Uterus (tissue), 3 donors: ENCODE measurements at regions not wholly inside any gene's neighbourhood (a gene's known extent, or its start where the extent isn't known, plus 50 kb on each side); places are given as distances from the start of the nearest gene placed in this dataset.

Source experiments
- DNase-seq, 2 donors: peaks; one replicate each; pipeline ENCODE4 v3.0.0-alpha.2; 2019 to 2020
- H3K27ac ChIP-seq, 2 donors: fragments of 200-600 bp; sonication (generic); 1 replicate in 1 of 2; 2 replicates in 1 of 2; pipeline ENCODE4 v1.5.1; 2016 to 2018
- H3K27me3 ChIP-seq, 2 donors: fragments of 200-600 bp; sonication (generic); one replicate each; pipeline ENCODE4 v1.5.1; 2018 to 2019; ENCODE audit warnings: control low read depth in 1 of 2
- H3K36me3 ChIP-seq, 2 donors: fragments of 200-600 bp; sonication (generic); one replicate each; pipeline ENCODE4 v1.5.1; 2019; ENCODE audit warnings: control low read depth in 1 of 2
- H3K4me1 ChIP-seq, 2 donors: fragments of 200-600 bp; sonication (generic); one replicate each; pipeline ENCODE4 v1.5.1; 2018 to 2019; ENCODE audit warnings: control low read depth in 1 of 2
- H3K4me3 ChIP-seq, 2 donors: fragments of 200-600 bp; sonication (generic); 1 replicate in 1 of 2; 2 replicates in 1 of 2; pipeline ENCODE4 v1.5.1; 2018 to 2019; ENCODE audit warnings: mild to moderate bottlenecking in 1 of 2
- H3K9me3 ChIP-seq, 2 donors: fragments of 200-600 bp; sonication (generic); one replicate each; pipeline ENCODE4 v1.5.1; 2019; ENCODE audit warnings: control low read depth in 1 of 2
- POLR2A ChIP-seq, 2 donors: fragments of 450-650 bp; IDR thresholded peaks; one replicate each; pipeline ENCODE4 v1.6.1; 2016; ENCODE audit warnings: antibody characterized with exemption in 2 of 2, mild to moderate bottlenecking in 1 of 2, moderate library complexity in 1 of 2
- intact Hi-C: fragments of 100-400 bp; cut with DNase I; formaldehyde crosslinking; loops from one replicate; pipeline ENCODE4 v1.15.1; 2023; ENCODE audit warnings: low total_unique reads
- TF ChIP-seq, protein P1 (sequence below), 4 experiments: fragments of 200-600 bp in 2 of 4; fragments of 450-650 bp in 2 of 4; sonication (generic) in 2 of 4; IDR thresholded peaks; one replicate each; pipeline ENCODE4 v1.5.1; 2016 to 2019; ENCODE audit warnings: antibody characterized with exemption in 4 of 4, mild to moderate bottlenecking in 2 of 4, moderate library complexity in 1 of 4
- donor health status: DM: yes; HTN: yes; CAD: no.

DNA sequence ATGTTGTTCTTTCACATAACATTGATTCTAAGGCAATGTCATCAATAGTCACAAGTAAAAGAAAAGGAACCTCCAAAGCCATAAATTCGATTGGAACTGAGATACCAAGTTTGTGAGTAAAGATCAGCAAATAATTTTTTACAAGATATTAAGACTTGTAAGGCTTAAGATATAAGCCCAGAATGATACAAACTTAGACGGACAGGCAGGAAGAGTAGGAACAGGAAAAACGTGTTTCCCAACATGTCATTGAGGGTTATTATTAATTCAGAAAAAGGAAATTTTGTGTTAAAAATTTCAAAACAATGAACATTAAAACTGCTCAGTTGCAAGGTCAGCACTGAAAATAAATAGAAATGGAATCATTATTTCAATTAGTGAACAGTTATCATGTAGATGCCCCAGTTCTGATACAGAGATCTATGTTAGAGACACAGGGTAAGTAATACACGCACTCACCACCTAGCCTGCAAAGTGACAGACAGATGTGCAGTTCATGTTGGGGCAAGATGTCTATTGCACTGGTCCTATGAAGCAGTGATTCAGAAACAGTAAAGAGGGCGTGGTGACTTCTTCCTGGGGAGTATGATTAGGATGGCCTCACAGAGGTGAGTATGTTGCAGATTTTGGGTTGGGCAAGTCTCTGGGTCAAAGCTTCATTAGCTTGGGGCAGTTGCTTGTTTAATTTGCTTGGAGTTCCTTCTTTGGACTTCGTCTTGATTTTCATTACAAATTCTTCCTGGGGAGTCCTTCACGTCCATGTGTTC, 284.4 kb downstream of the SETD4 start:
- no peak for TF ChIP-seq POLR2A (IDR thresholded peaks at IDR 0.05)
- TF ChIP-seq, protein P1, sequence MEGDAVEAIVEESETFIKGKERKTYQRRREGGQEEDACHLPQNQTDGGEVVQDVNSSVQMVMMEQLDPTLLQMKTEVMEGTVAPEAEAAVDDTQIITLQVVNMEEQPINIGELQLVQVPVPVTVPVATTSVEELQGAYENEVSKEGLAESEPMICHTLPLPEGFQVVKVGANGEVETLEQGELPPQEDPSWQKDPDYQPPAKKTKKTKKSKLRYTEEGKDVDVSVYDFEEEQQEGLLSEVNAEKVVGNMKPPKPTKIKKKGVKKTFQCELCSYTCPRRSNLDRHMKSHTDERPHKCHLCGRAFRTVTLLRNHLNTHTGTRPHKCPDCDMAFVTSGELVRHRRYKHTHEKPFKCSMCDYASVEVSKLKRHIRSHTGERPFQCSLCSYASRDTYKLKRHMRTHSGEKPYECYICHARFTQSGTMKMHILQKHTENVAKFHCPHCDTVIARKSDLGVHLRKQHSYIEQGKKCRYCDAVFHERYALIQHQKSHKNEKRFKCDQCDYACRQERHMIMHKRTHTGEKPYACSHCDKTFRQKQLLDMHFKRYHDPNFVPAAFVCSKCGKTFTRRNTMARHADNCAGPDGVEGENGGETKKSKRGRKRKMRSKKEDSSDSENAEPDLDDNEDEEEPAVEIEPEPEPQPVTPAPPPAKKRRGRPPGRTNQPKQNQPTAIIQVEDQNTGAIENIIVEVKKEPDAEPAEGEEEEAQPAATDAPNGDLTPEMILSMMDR (IDR thresholded peaks at IDR 0.05): no peak
- no peaks in the 10 kb centered on the region for H3K4me1 ChIP-seq
- H3K9me3 ChIP-seq: no peaks in the 10 kb centered on the region
- H3K27ac ChIP-seq: no peak overlapping the region
- H3K36me3 ChIP-seq: no peaks in the 10 kb centered on the region
- no peak overlapping the region for H3K4me3 ChIP-seq
- intact Hi-C loops: no loop called here
- no peaks in the 10 kb centered on the region for H3K27me3 ChIP-seq
- no peak for DNase-seq

GRCh38 chr21:35770101-35770945, 290.0 kb downstream of the SETD4 start:
- TF ChIP-seq, protein P1 (IDR thresholded peaks at IDR 0.05): no peak
- no peak for TF ChIP-seq POLR2A (IDR thresholded peaks at IDR 0.05)
- Histone ChIP-seq H3K4me3 (no peak overlapping the region), H3K9me3 (no peaks in the 10 kb centered on the region), H3K27ac (no peak overlapping the region), H3K4me1 (no peaks in the 10 kb centered on the region), H3K36me3 (no peaks in the 10 kb centered on the region), H3K27me3 (no peaks in the 10 kb centered on the region)
- no peak for DNase-seq
- intact Hi-C loops: no loop called here

DNA sequence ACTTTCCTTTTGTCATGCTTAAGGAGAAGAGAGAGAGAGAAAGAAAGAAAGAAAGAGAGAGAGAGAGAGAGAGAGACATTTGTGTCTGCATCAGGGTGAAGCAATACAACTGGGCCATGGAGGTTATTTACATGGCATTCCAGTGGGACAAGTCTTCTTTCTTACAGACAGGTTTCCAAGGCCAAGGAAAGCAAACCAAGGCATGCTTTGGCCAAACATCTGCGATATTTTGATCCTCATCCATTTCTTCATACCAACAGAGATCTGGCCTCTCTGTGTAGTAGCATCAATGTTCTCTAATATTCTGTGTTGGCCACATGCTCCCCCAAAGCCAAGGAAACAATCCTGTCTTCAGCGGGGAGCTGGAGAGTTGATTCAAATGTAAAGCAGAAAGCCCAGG, 292.1 kb downstream of the SETD4 start:
- no peaks in the 10 kb centered on the region for H3K4me1 ChIP-seq
- no peak overlapping the region for H3K4me3 ChIP-seq
- TF ChIP-seq, protein P1 (IDR thresholded peaks at IDR 0.05): no peak
- TF ChIP-seq POLR2A (IDR thresholded peaks at IDR 0.05): no peak
- H3K27me3 ChIP-seq: no peaks in the 10 kb centered on the region
- intact Hi-C loops: no loop called here
- DNase-seq: no peak
- no peaks in the 10 kb centered on the region for H3K36me3 ChIP-seq
- no peaks in the 10 kb centered on the region for H3K9me3 ChIP-seq
- no peak overlapping the region for H3K27ac ChIP-seq

GRCh38 chr21:35764586-35764985, 295.7 kb downstream of the SETD4 start:
- TF ChIP-seq, protein P1 (IDR thresholded peaks at IDR 0.05): no peak
- TF ChIP-seq POLR2A (IDR thresholded peaks at IDR 0.05): no peak
- intact Hi-C loops: no loop called here
- Histone ChIP-seq H3K4me3 (no peak overlapping the region), H3K27me3 (no peaks in the 10 kb centered on the region), H3K9me3 (no peaks in the 10 kb centered on the region), H3K27ac (no peak overlapping the region), H3K36me3 (no peaks in the 10 kb centered on the region), H3K4me1 (no peaks in the 10 kb centered on the region)
- DNase-seq: no peak

GRCh38 chr21:35764077-35764476, 296.2 kb downstream of the SETD4 start:
- no peaks in the 10 kb centered on the region for H3K4me1 ChIP-seq
- no peaks in the 10 kb centered on the region for H3K36me3 ChIP-seq
- no peak overlapping the region for H3K27ac ChIP-seq
- DNase-seq: no peak
- TF ChIP-seq POLR2A (IDR thresholded peaks at IDR 0.05): no peak
- TF ChIP-seq, protein P1 (IDR thresholded peaks at IDR 0.05): no peak
- no peaks in the 10 kb centered on the region for H3K27me3 ChIP-seq
- no peak overlapping the region for H3K4me3 ChIP-seq
- H3K9me3 ChIP-seq: no peaks in the 10 kb centered on the region
- intact Hi-C loops: no loop called here
